Glutamatergic neuron (in vitro differentiated cells): ENCODE measurements at regions not wholly inside any gene's neighbourhood (a gene's known extent, or its start where the extent isn't known, plus 50 kb on each side); places are given as distances from the start of the nearest gene placed in this dataset.

Experiments used
- DNase-seq: peaks from one replicate; pipeline ENCODE4 v3.0.0; 2022
- H3K27ac Mint-ChIP-seq: one replicate; pipeline ENCODE4 v1.8.0; 2020; ENCODE audit warnings: mild to moderate bottlenecking, mixed read lengths, inconsistent platforms; ENCODE audit not compliant: unreplicated experiment
- H3K27me3 Mint-ChIP-seq: one replicate; pipeline ENCODE4 v1.8.0; 2020; ENCODE audit warnings: mild to moderate bottlenecking, moderate library complexity, mixed read lengths, inconsistent platforms; ENCODE audit not compliant: unreplicated experiment
- H3K36me3 Mint-ChIP-seq: one replicate; pipeline ENCODE4 v1.8.0; 2020; ENCODE audit warnings: mild to moderate bottlenecking, mixed read lengths, inconsistent platforms; ENCODE audit not compliant: unreplicated experiment
- H3K4me1 Mint-ChIP-seq: one replicate; pipeline ENCODE4 v1.8.0; 2020; ENCODE audit warnings: mild to moderate bottlenecking, low read depth, mixed read lengths, inconsistent platforms; ENCODE audit not compliant: unreplicated experiment
- H3K4me3 Mint-ChIP-seq: one replicate; pipeline ENCODE4 v1.8.0; 2020; ENCODE audit warnings: mild to moderate bottlenecking, mixed read lengths, inconsistent platforms; ENCODE audit not compliant: unreplicated experiment
- H3K9me3 Mint-ChIP-seq: one replicate; pipeline ENCODE4 v1.8.0; 2020; ENCODE audit warnings: mild to moderate bottlenecking, moderate library complexity, mixed read lengths, inconsistent platforms; ENCODE audit not compliant: unreplicated experiment
- TF ChIP-seq, protein P1 (sequence below): fragments of 200-600 bp; sonication (generic); IDR thresholded peaks from one replicate; pipeline ENCODE4 v1.5.0; 2021; ENCODE audit not compliant: partially characterized antibody, unreplicated experiment

GRCh38 chr13:33381906-33382305 is 96.4 kb upstream of the STARD13 start:
- DNase-seq, result no peak
- peaks cover 17% of the 10 kb centered on the region for H3K4me1 Mint-ChIP-seq
- no peak overlapping the region for H3K27ac Mint-ChIP-seq
- TF ChIP-seq, protein P1, sequence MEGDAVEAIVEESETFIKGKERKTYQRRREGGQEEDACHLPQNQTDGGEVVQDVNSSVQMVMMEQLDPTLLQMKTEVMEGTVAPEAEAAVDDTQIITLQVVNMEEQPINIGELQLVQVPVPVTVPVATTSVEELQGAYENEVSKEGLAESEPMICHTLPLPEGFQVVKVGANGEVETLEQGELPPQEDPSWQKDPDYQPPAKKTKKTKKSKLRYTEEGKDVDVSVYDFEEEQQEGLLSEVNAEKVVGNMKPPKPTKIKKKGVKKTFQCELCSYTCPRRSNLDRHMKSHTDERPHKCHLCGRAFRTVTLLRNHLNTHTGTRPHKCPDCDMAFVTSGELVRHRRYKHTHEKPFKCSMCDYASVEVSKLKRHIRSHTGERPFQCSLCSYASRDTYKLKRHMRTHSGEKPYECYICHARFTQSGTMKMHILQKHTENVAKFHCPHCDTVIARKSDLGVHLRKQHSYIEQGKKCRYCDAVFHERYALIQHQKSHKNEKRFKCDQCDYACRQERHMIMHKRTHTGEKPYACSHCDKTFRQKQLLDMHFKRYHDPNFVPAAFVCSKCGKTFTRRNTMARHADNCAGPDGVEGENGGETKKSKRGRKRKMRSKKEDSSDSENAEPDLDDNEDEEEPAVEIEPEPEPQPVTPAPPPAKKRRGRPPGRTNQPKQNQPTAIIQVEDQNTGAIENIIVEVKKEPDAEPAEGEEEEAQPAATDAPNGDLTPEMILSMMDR, result no peak
- no peaks in the 10 kb centered on the region for H3K9me3 Mint-ChIP-seq
- no peaks in the 10 kb centered on the region for H3K36me3 Mint-ChIP-seq
- no peaks in the 10 kb centered on the region for H3K27me3 Mint-ChIP-seq
- no peak overlapping the region for H3K4me3 Mint-ChIP-seq

DNA sequence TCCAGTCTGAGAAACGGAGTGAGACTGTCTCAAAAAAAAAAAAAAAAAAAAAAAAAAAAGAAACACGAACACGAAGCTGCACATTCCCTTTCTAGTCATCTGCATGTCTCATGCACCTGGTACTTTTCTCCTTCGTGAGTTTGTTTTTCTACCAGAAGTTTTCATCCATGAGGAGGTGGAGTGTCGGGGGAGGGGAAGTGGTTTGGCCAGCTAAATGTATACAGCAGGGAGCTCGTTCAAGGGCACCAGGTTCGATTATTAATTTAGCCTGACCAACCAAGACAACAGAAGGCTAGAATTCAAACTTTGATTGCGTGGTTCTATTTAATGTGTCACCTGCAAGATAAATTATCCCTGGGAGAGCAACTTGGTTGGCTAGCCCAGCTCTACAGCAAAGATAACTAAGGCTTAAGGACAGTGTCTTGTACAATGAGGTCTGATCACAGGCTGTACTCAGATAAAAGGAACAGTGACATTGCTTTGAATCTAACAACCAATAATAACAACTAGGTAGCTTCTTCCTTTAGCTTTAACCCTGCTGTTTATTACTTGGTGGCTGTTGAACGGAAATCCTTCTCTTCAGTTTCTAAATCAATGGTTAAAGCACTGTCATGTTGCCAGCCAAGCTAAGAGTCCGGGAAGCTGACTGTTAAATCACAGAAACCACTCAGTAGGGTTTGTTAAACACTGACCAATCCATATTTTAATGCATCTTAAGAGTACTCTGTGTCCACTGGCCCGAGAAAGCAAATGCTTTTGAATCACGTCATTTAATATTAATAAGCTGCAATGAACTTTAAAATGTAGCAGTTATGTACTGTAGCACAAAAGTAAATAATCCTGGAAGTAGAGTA is 98.4 kb upstream of the STARD13 start:
- Mint-ChIP-seq H3K9me3 (no peaks in the 10 kb centered on the region), H3K4me1 (peaks cover 11% of the 10 kb centered on the region), H3K4me3 (no peak overlapping the region), H3K27me3 (peaks cover 1% of the 10 kb centered on the region), H3K36me3 (no peaks in the 10 kb centered on the region), H3K27ac (no peak overlapping the region)
- DNase-seq, result no peak
- TF ChIP-seq, protein P1, result no peak

DNA sequence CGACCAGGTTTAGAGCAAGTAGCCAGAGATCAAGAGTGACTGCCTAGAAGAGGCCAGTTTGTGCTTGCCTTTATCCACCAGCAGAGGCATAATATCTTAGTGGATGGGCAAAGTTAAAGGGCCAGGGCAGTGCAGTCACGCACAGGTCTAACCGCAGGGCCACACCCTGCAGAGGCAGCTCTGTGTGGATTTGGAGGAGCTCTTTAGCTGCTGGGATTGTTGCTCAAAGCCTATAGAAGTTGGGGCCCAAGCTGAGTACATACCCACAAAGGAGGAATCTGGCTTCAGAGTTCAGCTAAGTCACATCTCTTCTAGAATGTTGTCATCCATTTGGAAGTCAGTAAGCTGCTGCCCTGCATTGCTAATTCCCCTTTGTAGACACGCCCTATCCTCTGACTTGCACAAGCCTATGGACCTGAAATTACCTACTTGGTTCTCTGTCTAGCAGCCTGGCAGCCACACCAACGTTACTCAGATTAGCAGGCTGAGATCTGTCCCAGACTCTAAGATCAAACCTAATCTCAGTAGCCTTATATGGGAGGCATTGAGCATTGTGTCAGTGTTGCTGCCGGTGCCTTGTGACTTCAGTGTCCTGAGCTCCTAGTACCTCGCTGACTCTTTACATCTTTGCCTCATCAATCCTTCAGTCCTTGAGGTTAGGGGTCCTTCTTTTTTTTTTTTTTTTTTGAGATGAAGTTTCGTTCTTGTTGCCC is 102.9 kb upstream of the STARD13 start:
- TF ChIP-seq, protein P1, result no peak
- no peaks in the 10 kb centered on the region for H3K36me3 Mint-ChIP-seq
- no peaks in the 10 kb centered on the region for H3K9me3 Mint-ChIP-seq
- H3K27ac Mint-ChIP-seq, result no peak overlapping the region
- no peak overlapping the region for H3K4me3 Mint-ChIP-seq
- DNase-seq, result no peak
- H3K27me3 Mint-ChIP-seq, result peaks cover 1% of the 10 kb centered on the region
- H3K4me1 Mint-ChIP-seq, result peaks cover 18% of the 10 kb centered on the region

DNA sequence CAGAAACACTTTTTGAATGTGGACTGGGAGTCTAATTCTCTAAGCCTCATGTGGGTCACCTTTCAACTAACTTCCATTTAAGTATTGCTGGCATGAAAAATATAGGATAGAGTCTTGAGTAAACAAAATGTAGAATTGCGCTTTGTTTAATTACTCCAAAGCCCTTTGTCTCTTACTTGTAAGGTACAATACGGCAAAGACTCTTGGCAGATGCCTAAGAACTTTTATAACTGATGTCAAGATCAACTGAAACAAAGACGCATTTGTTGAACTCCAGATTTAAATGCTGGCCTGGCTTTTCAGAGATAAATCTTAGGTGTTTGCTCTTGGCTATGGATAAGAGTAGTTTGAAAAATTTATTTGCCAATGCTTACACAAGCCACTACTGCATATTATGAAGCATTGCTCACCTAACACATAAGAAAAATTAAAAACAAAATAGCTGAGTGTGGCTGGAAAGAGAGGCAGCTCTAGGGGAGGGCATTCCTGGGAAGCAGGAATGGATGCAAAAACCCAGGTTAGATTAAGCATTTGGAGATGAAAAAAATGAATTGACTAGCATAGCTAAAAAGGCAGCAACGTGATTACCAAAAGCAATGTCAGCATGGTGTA is 107.3 kb upstream of the STARD13 start:
- Mint-ChIP-seq H3K27ac (no peak overlapping the region), H3K4me1 (peaks cover 7% of the 10 kb centered on the region), H3K36me3 (peaks cover 6% of the 10 kb centered on the region), H3K27me3 (no peaks in the 10 kb centered on the region), H3K4me3 (no peak overlapping the region), H3K9me3 (no peaks in the 10 kb centered on the region)
- TF ChIP-seq, protein P1, result no peak
- no peak for DNase-seq
